GM18517 (cell line): ENCODE measurements at regions not wholly inside any gene's neighbourhood (a gene's known extent, or its start where the extent isn't known, plus 50 kb on each side); places are given as distances from the start of the nearest gene placed in this dataset.
"Not testable (repeated sequence)": the region's sequence is repeated elsewhere in the genome, so short reads cannot be mapped to it uniquely, and the experiment has no call there.

ENCODE experiments used
- ATAC-seq: cut with Tn5 transposase; IDR thresholded peaks from one replicate; pipeline ENCODE4 v1.9.1; 2021; ENCODE audit warnings: mild to moderate bottlenecking, moderate library complexity; ENCODE audit not compliant: unreplicated experiment

- ATAC-seq = peak; percentile 79
These were observed 237.2 kb upstream of the ETAA1 start for GRCh38 chr2:67159929-67160328.

- ATAC-seq = no peak
These were observed 232.2 kb upstream of the ETAA1 start for GRCh38 chr2:67164771-67165522.

GRCh38 chr2:67165523-67165990 lies 231.6 kb upstream of the ETAA1 start:
- ATAC-seq = no peak

GRCh38 chr2:67166511-67166910 lies 230.6 kb upstream of the ETAA1 start:
- ATAC-seq = not testable (repeated sequence)

- no peak for ATAC-seq
These were observed 227.6 kb upstream of the ETAA1 start for GRCh38 chr2:67169417-67170140.

- ATAC-seq = no peak
These were observed 217.6 kb upstream of the ETAA1 start for GRCh38 chr2:67179526-67179925.

- ATAC-seq = no peak
These were observed 216.3 kb upstream of the ETAA1 start for GRCh38 chr2:67180841-67181240.

GRCh38 chr2:67182884-67183283 lies 214.2 kb upstream of the ETAA1 start:
- no peak for ATAC-seq

GRCh38 chr2:67186326-67186725 lies 210.8 kb upstream of the ETAA1 start:
- ATAC-seq = no peak

GRCh38 chr2:67186871-67187270 lies 210.3 kb upstream of the ETAA1 start:
- ATAC-seq = no peak

GRCh38 chr2:67195327-67195726 lies 201.8 kb upstream of the ETAA1 start:
- ATAC-seq = not testable (repeated sequence)

- no peak for ATAC-seq
These were observed 195.6 kb upstream of the ETAA1 start for GRCh38 chr2:67201521-67201920.

GRCh38 chr2:67204349-67204748 lies 192.8 kb upstream of the ETAA1 start:
- ATAC-seq = no peak

GRCh38 chr2:67208887-67209500 lies 188.1 kb upstream of the ETAA1 start:
- no peak for ATAC-seq

GRCh38 chr2:67210430-67210829 lies 186.7 kb upstream of the ETAA1 start:
- ATAC-seq = no peak

GRCh38 chr2:67212203-67212602 lies 184.9 kb upstream of the ETAA1 start:
- ATAC-seq = no peak

- no peak for ATAC-seq
These were observed 183.9 kb upstream of the ETAA1 start for GRCh38 chr2:67213270-67213670.

GRCh38 chr2:67213677-67214402 lies 183.3 kb upstream of the ETAA1 start:
- ATAC-seq = no peak

- no peak for ATAC-seq
These were observed 182.4 kb upstream of the ETAA1 start for GRCh38 chr2:67214585-67215185.

- ATAC-seq = no peak
These were observed 181.7 kb upstream of the ETAA1 start for GRCh38 chr2:67215214-67216055.
